ENCODE measurements at regions not wholly inside any gene's neighbourhood (a gene's known extent, or its start where the extent isn't known, plus 50 kb on each side); places are given as distances from the start of the nearest gene placed in this dataset.

DNA sequence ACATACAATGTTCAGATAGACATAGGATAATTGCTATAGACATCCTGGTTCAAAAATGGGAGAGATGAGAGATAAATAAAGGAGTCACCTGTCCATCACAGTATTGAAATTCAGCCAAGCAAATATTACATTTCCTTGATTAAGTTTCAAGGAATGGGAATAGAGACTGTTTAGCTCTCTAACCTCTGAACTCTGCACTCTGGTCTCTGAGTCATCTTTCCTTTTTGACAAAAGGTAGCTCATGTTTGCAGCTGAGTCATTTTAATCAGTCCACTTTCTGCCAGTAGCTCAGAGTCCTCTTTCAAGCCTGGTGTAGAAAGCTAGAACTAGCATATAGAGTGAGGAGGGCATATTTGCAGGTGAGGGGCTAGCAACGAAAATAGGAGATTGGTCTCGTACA is 51.4 kb upstream of the GJA8 start:
- no peak for DNase-seq

- DNase-seq = no peak
Measured at GRCh38 chr1:147852706-147853225, 49.8 kb upstream of the GJA8 start.

All from hypothalamus (tissue), 51 donors.